Smooth muscle cell (in vitro differentiated cells): ENCODE measurements at regions not wholly inside any gene's neighbourhood (a gene's known extent, or its start where the extent isn't known, plus 50 kb on each side); places are given as distances from the start of the nearest gene placed in this dataset.

Source experiments
- DNase-seq: peaks from one replicate; lab custom pipeline; 2025; ENCODE audit not compliant: unreplicated experiment; lab: John Stamatoyannopoulos, UW
- H2AFZ ChIP-seq: fragments of 200-600 bp; sonication (generic); 2 replicates; pipeline ENCODE4 v1.6.0; 2016; ENCODE audit warnings: antibody characterized with exemption, low read depth, mild to moderate bottlenecking
- H3F3A ChIP-seq: fragments of 200-600 bp; sonication (generic); 2 replicates; pipeline ENCODE4 v1.6.0; 2017; ENCODE audit warnings: antibody characterized with exemption, low read depth
- H3K27ac ChIP-seq: fragments of 200-600 bp; sonication (generic); 2 replicates; pipeline ENCODE4 v1.5.1; 2016; ENCODE audit warnings: low read depth, mild to moderate bottlenecking
- H3K27me3 ChIP-seq: fragments of 200-600 bp; sonication (generic); 2 replicates; pipeline ENCODE4 v1.6.1; 2016; ENCODE audit warnings: low read depth, mild to moderate bottlenecking
- H3K36me3 ChIP-seq: fragments of 200-600 bp; sonication (generic); 2 replicates; pipeline ENCODE4 v1.5.1; 2016; ENCODE audit warnings: low read depth
- H3K4me1 ChIP-seq: fragments of 200-600 bp; sonication (generic); 2 replicates; pipeline ENCODE4 v1.5.1; 2016; ENCODE audit warnings: low read depth
- H3K4me2 ChIP-seq: fragments of 200-600 bp; sonication (generic); 2 replicates; pipeline ENCODE4 v1.6.0; 2016; ENCODE audit warnings: mild to moderate bottlenecking
- H3K4me3 ChIP-seq: fragments of 200-600 bp; sonication (generic); 2 replicates; pipeline ENCODE4 v1.5.1; 2016; ENCODE audit warnings: mild to moderate bottlenecking
- H3K79me2 ChIP-seq: fragments of 200-600 bp; sonication (generic); 2 replicates; pipeline ENCODE4 v1.6.0; 2016; ENCODE audit warnings: low read depth, mild to moderate bottlenecking
- H3K9ac ChIP-seq: fragments of 200-600 bp; sonication (generic); 2 replicates; pipeline ENCODE4 v1.6.0; 2016; ENCODE audit warnings: low read depth
- H3K9me3 ChIP-seq: fragments of 200-600 bp; sonication (generic); replicated peaks from 2 replicates; pipeline ENCODE4 v1.5.1; 2016; ENCODE audit warnings: low read depth
- H4K20me1 ChIP-seq: fragments of 200-600 bp; sonication (generic); 2 replicates; pipeline ENCODE4 v1.6.0; 2016; ENCODE audit warnings: low read depth
- WGBS: methylation state at CpG from one replicate; pipeline ENCODE4 v1.1.7; 2016; ENCODE audit warnings: low lambda C conversion rate; 5-methylcytosine and 5-hydroxymethylcytosine counted together
- TF ChIP-seq, protein P1 (sequence below): fragments of 200-600 bp; sonication (generic); IDR thresholded peaks from 2 replicates; pipeline ENCODE4 v1.5.1; 2017; ENCODE audit warnings: borderline replicate concordance, mild to moderate bottlenecking, antibody characterized with exemption; ENCODE audit not compliant: insufficient read depth, poor library complexity, severe bottlenecking

DNA sequence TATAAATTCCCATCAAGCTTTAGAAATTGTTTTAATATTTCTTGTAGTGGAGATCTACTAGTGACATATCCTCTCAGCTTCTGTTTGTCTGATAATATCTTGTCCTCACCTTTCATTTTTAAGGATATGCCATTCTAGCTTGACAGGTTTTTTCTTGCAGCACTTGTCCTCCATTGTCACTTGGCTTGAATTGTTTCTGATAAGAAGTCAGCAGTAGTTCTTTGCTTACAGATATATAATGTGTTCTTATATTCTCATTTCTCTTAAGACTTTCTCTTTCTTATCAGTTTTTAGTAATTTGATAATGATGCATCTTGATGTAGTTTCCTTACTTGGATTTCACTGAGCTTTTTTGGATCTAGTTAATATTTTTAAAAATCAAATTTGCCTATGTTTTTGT, 120.6 kb upstream of the NUDT6 start:
- Histone ChIP-seq H3K9ac (no peak overlapping the region), H3K27ac (no peak overlapping the region), H3K79me2 (no peaks in the 10 kb centered on the region), H3K36me3 (peaks cover 29% of the 10 kb centered on the region), H4K20me1 (no peaks in the 10 kb centered on the region), H3F3A (peaks cover 3% of the 10 kb centered on the region), H3K27me3 (no peaks in the 10 kb centered on the region), H3K9me3 (peaks cover 17% of the 10 kb centered on the region), H2AFZ (no peak overlapping the region), H3K4me3 (no peak overlapping the region), H3K4me2 (no peak overlapping the region), H3K4me1 (no peaks in the 10 kb centered on the region)
- DNase-seq: no peak
- TF ChIP-seq, protein P1, sequence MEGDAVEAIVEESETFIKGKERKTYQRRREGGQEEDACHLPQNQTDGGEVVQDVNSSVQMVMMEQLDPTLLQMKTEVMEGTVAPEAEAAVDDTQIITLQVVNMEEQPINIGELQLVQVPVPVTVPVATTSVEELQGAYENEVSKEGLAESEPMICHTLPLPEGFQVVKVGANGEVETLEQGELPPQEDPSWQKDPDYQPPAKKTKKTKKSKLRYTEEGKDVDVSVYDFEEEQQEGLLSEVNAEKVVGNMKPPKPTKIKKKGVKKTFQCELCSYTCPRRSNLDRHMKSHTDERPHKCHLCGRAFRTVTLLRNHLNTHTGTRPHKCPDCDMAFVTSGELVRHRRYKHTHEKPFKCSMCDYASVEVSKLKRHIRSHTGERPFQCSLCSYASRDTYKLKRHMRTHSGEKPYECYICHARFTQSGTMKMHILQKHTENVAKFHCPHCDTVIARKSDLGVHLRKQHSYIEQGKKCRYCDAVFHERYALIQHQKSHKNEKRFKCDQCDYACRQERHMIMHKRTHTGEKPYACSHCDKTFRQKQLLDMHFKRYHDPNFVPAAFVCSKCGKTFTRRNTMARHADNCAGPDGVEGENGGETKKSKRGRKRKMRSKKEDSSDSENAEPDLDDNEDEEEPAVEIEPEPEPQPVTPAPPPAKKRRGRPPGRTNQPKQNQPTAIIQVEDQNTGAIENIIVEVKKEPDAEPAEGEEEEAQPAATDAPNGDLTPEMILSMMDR: no peak

DNA sequence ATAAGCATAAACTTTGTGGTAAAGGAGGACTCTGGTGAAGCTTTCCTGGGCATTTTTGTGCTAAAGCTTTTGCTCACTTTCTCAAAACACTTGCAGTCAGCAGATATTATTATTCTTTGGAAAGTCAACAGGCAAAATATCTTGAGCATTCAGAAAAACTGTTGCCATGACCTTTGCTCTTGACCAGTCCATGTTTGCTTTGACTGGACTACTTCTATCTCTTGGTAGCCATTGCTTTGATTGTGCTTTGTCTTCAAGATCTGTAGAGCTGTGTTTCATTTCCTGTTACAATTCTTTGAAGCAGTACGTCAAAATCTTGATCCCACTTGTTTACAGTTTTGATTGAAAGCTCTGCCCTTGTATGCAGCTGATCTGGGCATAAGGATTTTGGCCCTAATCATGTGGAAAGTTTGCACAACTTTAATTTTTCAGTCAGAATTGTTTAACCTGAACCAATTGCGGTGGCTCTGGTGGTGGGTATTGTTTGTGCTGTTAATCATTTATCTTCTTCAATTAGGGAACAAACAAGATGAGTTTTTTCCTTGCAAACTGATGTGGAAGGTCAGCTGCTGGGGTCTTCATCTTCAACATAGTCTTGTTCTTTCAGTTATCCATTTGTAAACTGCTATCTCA, 121.5 kb upstream of the NUDT6 start:
- no peak for DNase-seq
- H3K4me2 ChIP-seq: no peak overlapping the region
- TF ChIP-seq, protein P1: no peak
- no peaks in the 10 kb centered on the region for H3K79me2 ChIP-seq
- peaks cover 3% of the 10 kb centered on the region for H3F3A ChIP-seq
- H3K9me3 ChIP-seq: peaks cover 20% of the 10 kb centered on the region
- H3K27me3 ChIP-seq: no peaks in the 10 kb centered on the region
- 42% methylated on average over 2 of the region's 2 CpGs for WGBS
- H2AFZ ChIP-seq: no peak overlapping the region
- no peak overlapping the region for H3K4me3 ChIP-seq
- H3K36me3 ChIP-seq: peaks cover 29% of the 10 kb centered on the region
- no peak overlapping the region for H3K27ac ChIP-seq
- H4K20me1 ChIP-seq: no peaks in the 10 kb centered on the region
- no peak overlapping the region for H3K9ac ChIP-seq
- H3K4me1 ChIP-seq: no peaks in the 10 kb centered on the region

DNA sequence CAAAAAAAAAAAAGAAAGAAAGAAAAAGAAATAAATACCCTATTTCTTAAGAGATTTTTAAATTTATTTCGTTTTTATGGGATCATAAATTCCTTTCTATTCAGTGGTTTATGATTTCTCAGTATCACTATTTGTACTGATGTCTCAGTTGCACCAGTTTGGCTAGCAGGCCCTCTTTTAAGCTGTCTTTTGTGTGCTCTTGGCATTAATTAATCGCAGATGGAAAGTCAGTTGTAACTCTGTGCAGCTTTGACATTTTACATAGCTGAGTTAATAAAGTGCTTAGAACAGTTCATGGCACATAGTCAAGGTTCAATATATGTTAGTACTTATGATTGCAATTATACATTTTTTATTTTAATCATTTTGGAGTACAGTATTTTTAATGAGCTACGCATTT, 123.7 kb upstream of the NUDT6 start:
- Histone ChIP-seq H3K9ac (no peak overlapping the region), H3K79me2 (peaks cover 7% of the 10 kb centered on the region), H3K9me3 (peaks cover 24% of the 10 kb centered on the region), H3K4me1 (no peaks in the 10 kb centered on the region), H3F3A (peaks cover 3% of the 10 kb centered on the region), H3K4me2 (no peak overlapping the region), H3K4me3 (no peak overlapping the region), H4K20me1 (no peaks in the 10 kb centered on the region), H3K36me3 (peaks cover 29% of the 10 kb centered on the region), H3K27ac (no peak overlapping the region), H3K27me3 (no peaks in the 10 kb centered on the region), H2AFZ (no peak overlapping the region)
- DNase-seq: no peak
- TF ChIP-seq, protein P1: no peak
- WGBS: 96% methylated on average over 3 of the region's 3 CpGs

DNA sequence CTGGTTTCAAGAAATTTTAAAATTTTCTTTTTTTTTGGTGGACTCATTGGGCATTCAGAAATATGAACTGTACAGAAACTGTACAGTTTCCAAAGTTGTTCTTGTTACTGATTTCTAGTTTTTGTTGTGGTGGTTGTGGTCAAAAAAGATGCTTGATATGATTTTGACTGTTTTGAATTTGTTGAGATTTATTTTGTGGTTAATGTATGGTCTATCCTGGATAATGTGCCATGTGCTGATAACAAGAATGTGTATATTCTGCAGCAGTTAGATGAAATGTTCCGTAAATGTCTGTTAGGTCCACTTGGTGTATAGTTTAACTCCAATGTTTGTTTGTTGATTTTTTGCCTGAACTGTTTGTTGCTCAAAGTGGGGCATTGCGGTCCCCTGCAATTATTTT, 127.6 kb upstream of the NUDT6 start:
- WGBS: 98% methylated on average over 2 of the region's 2 CpGs
- Histone ChIP-seq H3K4me3 (no peak overlapping the region), H3K4me2 (no peak overlapping the region), H3K4me1 (no peaks in the 10 kb centered on the region), H4K20me1 (no peaks in the 10 kb centered on the region), H3K36me3 (peaks cover 6% of the 10 kb centered on the region), H3K79me2 (peaks cover 7% of the 10 kb centered on the region), H3K27me3 (no peaks in the 10 kb centered on the region), H3F3A (no peaks in the 10 kb centered on the region), H2AFZ (no peak overlapping the region), H3K9ac (no peak overlapping the region), H3K27ac (no peak overlapping the region), H3K9me3 (peaks cover 16% of the 10 kb centered on the region)
- no peak for DNase-seq
- TF ChIP-seq, protein P1: no peak
